Epithelial cell of proximal tubule (primary cell): ENCODE measurements at regions not wholly inside any gene's neighbourhood (a gene's known extent, or its start where the extent isn't known, plus 50 kb on each side); places are given as distances from the start of the nearest gene placed in this dataset.

Experiments used
- DNase-seq: peaks from one replicate; pipeline ENCODE4 v3.0.0-alpha.2; 2011; ENCODE audit warnings: low read depth
- H3K4me3 ChIP-seq: 2 replicates; pipeline ENCODE4 v1.5.1; 2011; ENCODE audit warnings: low read depth, mild to moderate bottlenecking, low read length
- TF ChIP-seq, protein P1 (sequence below): conservative IDR thresholded peaks from 2 replicates; pipeline ENCODE4 v1.5.1; 2012; ENCODE audit warnings: low read depth, mild to moderate bottlenecking, low read length

DNA sequence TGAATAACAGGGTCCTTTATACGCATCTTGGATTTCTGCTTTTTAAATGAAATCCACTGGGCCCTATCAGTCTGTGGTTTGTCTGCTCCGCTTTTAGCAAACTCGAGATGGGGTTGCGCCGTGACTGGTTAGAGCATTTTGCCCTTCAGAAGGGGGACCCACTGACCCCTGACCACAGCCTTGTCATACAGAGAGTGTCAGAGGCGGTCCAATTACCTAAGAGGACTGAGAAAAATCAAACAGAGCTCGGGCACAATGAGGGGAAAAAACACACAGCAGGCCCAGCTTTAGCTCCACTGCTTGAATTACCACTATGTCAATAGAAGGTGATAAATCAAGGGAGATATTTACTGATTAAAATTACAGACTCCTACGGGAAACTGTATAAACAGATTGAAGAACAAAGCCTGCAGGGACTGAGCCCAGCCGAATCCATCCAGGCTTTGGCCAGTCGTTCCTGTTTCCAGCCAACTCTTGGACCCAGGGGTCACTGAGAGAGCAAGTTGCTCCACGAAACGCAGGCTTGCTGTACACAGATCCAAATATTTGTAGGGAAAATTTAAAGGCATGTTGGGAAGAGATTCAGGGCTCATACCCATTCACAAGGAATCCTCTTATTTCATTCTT, 131.9 kb upstream of the ZFHX3 start:
- no peak overlapping the region for H3K4me3 ChIP-seq
- TF ChIP-seq, protein P1, sequence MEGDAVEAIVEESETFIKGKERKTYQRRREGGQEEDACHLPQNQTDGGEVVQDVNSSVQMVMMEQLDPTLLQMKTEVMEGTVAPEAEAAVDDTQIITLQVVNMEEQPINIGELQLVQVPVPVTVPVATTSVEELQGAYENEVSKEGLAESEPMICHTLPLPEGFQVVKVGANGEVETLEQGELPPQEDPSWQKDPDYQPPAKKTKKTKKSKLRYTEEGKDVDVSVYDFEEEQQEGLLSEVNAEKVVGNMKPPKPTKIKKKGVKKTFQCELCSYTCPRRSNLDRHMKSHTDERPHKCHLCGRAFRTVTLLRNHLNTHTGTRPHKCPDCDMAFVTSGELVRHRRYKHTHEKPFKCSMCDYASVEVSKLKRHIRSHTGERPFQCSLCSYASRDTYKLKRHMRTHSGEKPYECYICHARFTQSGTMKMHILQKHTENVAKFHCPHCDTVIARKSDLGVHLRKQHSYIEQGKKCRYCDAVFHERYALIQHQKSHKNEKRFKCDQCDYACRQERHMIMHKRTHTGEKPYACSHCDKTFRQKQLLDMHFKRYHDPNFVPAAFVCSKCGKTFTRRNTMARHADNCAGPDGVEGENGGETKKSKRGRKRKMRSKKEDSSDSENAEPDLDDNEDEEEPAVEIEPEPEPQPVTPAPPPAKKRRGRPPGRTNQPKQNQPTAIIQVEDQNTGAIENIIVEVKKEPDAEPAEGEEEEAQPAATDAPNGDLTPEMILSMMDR, result no peak
- no peak for DNase-seq

DNA sequence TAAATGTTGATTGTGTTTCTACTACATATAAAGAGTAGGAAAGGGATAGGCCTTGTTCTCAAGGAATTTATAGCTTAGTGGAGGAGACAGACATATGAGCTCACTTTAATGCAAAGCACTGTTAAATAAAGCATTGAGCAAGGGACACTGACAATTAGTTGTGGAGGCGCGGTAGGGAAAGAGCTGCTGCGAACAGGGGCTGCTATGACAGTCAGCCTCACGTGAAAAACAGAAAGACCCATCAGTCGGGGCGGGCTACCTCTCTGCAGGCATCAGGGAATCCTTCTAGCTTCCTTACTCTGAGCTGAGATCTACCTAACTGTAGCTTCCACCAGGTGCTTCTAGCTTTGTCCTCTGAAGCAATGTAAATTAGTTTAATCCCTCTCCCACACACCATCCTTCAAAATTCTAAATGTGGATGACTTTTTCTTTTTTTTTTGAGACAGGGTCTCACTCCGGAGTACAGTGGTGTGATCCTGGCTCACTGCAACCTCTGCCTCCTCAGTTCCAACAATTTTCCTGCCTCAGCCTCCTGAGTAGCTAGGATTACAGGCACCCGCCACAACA, 129.9 kb upstream of the ZFHX3 start:
- no peak for DNase-seq
- no peak overlapping the region for H3K4me3 ChIP-seq
- TF ChIP-seq, protein P1, result no peak

DNA sequence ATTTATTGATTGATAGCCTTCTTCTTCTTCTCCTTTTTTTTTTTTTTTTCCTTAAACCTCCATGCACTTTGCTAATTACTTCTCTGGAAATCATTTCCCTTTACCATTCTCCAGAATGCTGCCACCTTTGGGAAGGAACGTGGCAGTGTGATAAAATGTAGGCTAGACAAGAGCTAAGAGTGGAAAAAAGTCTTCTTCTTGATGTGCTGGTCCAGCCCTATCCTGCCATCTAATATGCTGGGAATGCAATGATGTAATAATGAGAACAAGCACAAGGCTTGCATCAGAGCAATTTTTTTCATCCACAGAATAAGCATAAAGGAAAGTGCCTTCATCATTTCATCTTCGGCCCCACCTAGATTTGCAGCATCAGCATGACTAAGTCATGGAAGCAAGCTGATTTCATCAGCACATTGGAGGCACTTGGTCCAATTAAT, 128.7 kb upstream of the ZFHX3 start:
- TF ChIP-seq, protein P1, result peak; percentile 69
- no peak overlapping the region for H3K4me3 ChIP-seq
- no peak for DNase-seq

DNA sequence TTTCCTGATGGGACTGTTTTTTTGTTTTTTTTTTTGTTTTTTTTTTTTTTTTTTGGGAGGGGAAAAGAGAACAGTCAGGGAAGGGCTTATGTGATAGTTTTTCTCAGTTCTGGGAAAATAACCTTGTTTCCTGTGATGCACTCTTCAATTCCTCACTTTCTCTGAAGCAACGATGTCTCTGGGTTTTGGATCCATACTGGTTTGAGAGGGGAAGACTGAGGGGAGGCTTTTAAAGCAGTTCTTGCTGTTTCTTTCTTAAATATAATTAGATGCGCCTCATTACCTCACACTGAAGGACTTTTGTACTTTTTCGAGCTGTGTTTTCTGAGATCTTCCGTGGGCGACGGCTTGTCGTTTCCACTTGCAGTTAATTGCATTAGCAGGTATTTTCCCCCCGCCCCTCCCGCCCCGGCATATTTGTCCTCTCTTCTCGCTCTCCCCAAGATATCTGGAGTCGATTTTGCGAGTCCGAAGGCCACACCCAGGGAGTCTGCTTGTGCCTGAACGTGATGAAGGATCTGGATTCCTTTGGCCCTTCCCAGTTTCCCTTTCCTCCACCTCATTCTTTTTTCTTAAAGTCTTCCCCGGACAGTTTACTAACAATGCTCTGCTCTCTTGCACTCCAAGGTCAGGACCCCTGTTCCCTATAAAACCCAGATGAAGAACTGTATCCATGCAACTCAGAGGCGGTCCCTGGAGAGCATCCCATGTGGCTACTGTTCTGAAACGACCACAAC, 125.2 kb upstream of the ZFHX3 start:
- DNase-seq, result no peak
- TF ChIP-seq, protein P1, result no peak
- peak overlapping the region; percentile 18 for H3K4me3 ChIP-seq

- DNase-seq, result no peak
- H3K4me3 ChIP-seq, result no peak overlapping the region
- TF ChIP-seq, protein P1, result peak; percentile 37
Observed at GRCh38 chr16:73172241-73172972, 124.5 kb upstream of the ZFHX3 start.

DNA sequence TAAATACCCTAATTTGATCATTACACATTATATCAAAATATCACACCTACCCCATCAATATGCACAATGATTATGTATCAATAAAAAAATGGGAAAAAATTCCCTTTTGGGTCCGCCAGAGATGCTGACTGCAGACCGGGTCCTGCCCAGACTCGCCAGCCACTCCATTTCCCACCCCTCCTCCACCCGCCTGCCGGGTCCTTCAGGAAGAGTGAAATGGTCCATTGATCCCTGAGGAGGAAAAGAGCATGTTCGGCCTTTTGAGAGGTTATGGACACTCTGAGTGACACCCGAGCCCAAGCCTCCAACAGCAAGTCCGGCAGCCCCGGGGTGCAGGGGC, 123.9 kb upstream of the ZFHX3 start:
- TF ChIP-seq, protein P1, result no peak
- no peak for DNase-seq
- H3K4me3 ChIP-seq, result no peak overlapping the region
